ENCODE measurements at regions not wholly inside any gene's neighbourhood (a gene's known extent, or its start where the extent isn't known, plus 50 kb on each side); places are given as distances from the start of the nearest gene placed in this dataset.

GRCh38 chr10:113293167-113293566 lies 259.7 kb upstream of the HABP2 start:
- Histone ChIP-seq H3K9ac (ENCODE audit: low read depth, low read length) (no peak overlapping the region), H3K27me3 (ENCODE audit: insufficient read depth, low read length, poor library complexity) (peaks cover 3% of the 10 kb centered on the region), H3K27ac (ENCODE audit: low read length) (no peak overlapping the region), H4K20me1 (ENCODE audit: insufficient read depth, low read length) (no peaks in the 10 kb centered on the region), H3K79me2 (ENCODE audit: insufficient read depth, low read length) (no peaks in the 10 kb centered on the region), H3K9me3 (ENCODE audit: insufficient read depth, low read length, severe bottlenecking) (no peaks in the 10 kb centered on the region), H2AFZ (ENCODE audit: low read depth, low read length) (no peak overlapping the region), H3K4me2 (ENCODE audit: insufficient read depth, low read length) (no peak overlapping the region), H3K36me3 (ENCODE audit: insufficient read depth, low read length) (no peaks in the 10 kb centered on the region), H3K4me3 (ENCODE audit: low read depth in 1 of 2, low read length in 2 of 2) (no peak overlapping the region), H3K4me1 (ENCODE audit: insufficient read depth, low read length) (no peaks in the 10 kb centered on the region)
- no peak for DNase-seq
- TF ChIP-seq CTCF (IDR thresholded peaks at IDR 0.05; ENCODE audit: borderline replicate concordance, extremely low read depth, low read length, poor library complexity, severe bottlenecking) (no peak), EZH2 (IDR thresholded peaks at IDR 0.05; ENCODE audit: borderline replicate concordance, low read depth, low read length, severe bottlenecking) (no peak)
- no peak for ATAC-seq (ENCODE audit: insufficient read depth, low read depth)

- no peaks in the 10 kb centered on the region for H3K9me3 ChIP-seq (ENCODE audit: insufficient read depth, low read length, severe bottlenecking)
- no peaks in the 10 kb centered on the region for H4K20me1 ChIP-seq (ENCODE audit: insufficient read depth, low read length)
- DNase-seq (no peak), ATAC-seq (ENCODE audit: insufficient read depth, low read depth) (no peak)
- H3K4me1 ChIP-seq (ENCODE audit: insufficient read depth, low read length), result no peaks in the 10 kb centered on the region
- peaks cover under 1% of the 10 kb centered on the region for H3K27me3 ChIP-seq (ENCODE audit: insufficient read depth, low read length, poor library complexity)
- no peak overlapping the region for H3K4me2 ChIP-seq (ENCODE audit: insufficient read depth, low read length)
- H3K9ac ChIP-seq (ENCODE audit: low read depth, low read length), result no peak overlapping the region
- TF ChIP-seq CTCF (IDR thresholded peaks at IDR 0.05; ENCODE audit: borderline replicate concordance, extremely low read depth, low read length, poor library complexity, severe bottlenecking) (no peak), EZH2 (IDR thresholded peaks at IDR 0.05; ENCODE audit: borderline replicate concordance, low read depth, low read length, severe bottlenecking) (no peak)
- H2AFZ ChIP-seq (ENCODE audit: low read depth, low read length), result no peak overlapping the region
- no peak overlapping the region for H3K4me3 ChIP-seq (ENCODE audit: low read depth in 1 of 2, low read length in 2 of 2)
- no peaks in the 10 kb centered on the region for H3K36me3 ChIP-seq (ENCODE audit: insufficient read depth, low read length)
- H3K79me2 ChIP-seq (ENCODE audit: insufficient read depth, low read length), result no peaks in the 10 kb centered on the region
- H3K27ac ChIP-seq (ENCODE audit: low read length), result no peak overlapping the region
Measured at GRCh38 chr10:113294868-113295267, 258.0 kb upstream of the HABP2 start.

- ATAC-seq (ENCODE audit: insufficient read depth, low read depth), result no peak
- H3K4me2 ChIP-seq (ENCODE audit: insufficient read depth, low read length), result no peak overlapping the region
- no peaks in the 10 kb centered on the region for H3K27me3 ChIP-seq (ENCODE audit: insufficient read depth, low read length, poor library complexity)
Measured at GRCh38 chr10:113297226-113297625, 255.6 kb upstream of the HABP2 start.

More at GRCh38 chr10:113297226-113297625, 255.6 kb upstream of the HABP2 start:
- H3K9me3 ChIP-seq (ENCODE audit: insufficient read depth, low read length, severe bottlenecking), result no peaks in the 10 kb centered on the region
- no peak overlapping the region for H3K27ac ChIP-seq (ENCODE audit: low read length)
- H2AFZ ChIP-seq (ENCODE audit: low read depth, low read length), result no peak overlapping the region
- H3K9ac ChIP-seq (ENCODE audit: low read depth, low read length), result no peak overlapping the region
- TF ChIP-seq CTCF (IDR thresholded peaks at IDR 0.05; ENCODE audit: borderline replicate concordance, extremely low read depth, low read length, poor library complexity, severe bottlenecking), result no peak
- H4K20me1 ChIP-seq (ENCODE audit: insufficient read depth, low read length), result no peaks in the 10 kb centered on the region
- no peaks in the 10 kb centered on the region for H3K79me2 ChIP-seq (ENCODE audit: insufficient read depth, low read length)
- no peak overlapping the region for H3K4me3 ChIP-seq (ENCODE audit: low read depth in 1 of 2, low read length in 2 of 2)
- no peaks in the 10 kb centered on the region for H3K36me3 ChIP-seq (ENCODE audit: insufficient read depth, low read length)
- DNase-seq, result no peak
- no peaks in the 10 kb centered on the region for H3K4me1 ChIP-seq (ENCODE audit: insufficient read depth, low read length)
